CD14-positive monocyte (primary cell): ENCODE measurements at regions not wholly inside any gene's neighbourhood (a gene's known extent, or its start where the extent isn't known, plus 50 kb on each side); places are given as distances from the start of the nearest gene placed in this dataset.

Experiments used
- DNase-seq, 3 donors: peaks; one replicate each; pipeline ENCODE4 v3.0.0-alpha.2; 2011 to 2022
- H2AFZ ChIP-seq: 2 replicates; pipeline ENCODE4 v1.6.0; 2012; ENCODE audit warnings: mild to moderate bottlenecking, low read depth, low read length, inconsistent platforms; ENCODE audit not compliant: insufficient read depth, poor library complexity, severe bottlenecking
- H3K27ac ChIP-seq, 2 donors: 1 replicate in 1 of 2; 2 replicates in 1 of 2; pipeline ENCODE4 v1.5.1; 2012 to 2013; ENCODE audit warnings: low read length in 2 of 2, control low read depth in 1 of 2, inconsistent platforms in 1 of 2, low read depth in 1 of 2, mild to moderate bottlenecking in 1 of 2
- H3K27me3 ChIP-seq, 2 donors: one replicate each; pipeline versions ENCODE4 v1.6.0 to v1.6.1; 2011 to 2013; ENCODE audit warnings: low read length in 2 of 2; ENCODE audit not compliant: control insufficient read depth in 2 of 2, insufficient read depth in 2 of 2
- H3K36me3 ChIP-seq, 2 donors: replicated peaks in 1 of 2; 1 replicate in 1 of 2; 2 replicates in 1 of 2; pipeline versions ENCODE4 v1.5.1 to v1.6.1; 2012 to 2013; ENCODE audit warnings: low read length in 2 of 2, control low read depth in 1 of 2, inconsistent platforms in 1 of 2, mild to moderate bottlenecking in 1 of 2; ENCODE audit not compliant: insufficient read depth in 2 of 2, control insufficient read depth in 1 of 2
- H3K4me1 ChIP-seq, 2 donors: 1 replicate in 1 of 2; 2 replicates in 1 of 2; pipeline versions ENCODE4 v1.5.1 to v1.6.1; 2012 to 2013; ENCODE audit warnings: low read length in 2 of 2, control low read depth in 1 of 2, inconsistent platforms in 1 of 2, mild to moderate bottlenecking in 1 of 2, moderate library complexity in 1 of 2; ENCODE audit not compliant: insufficient read depth in 2 of 2, control insufficient read depth in 1 of 2
- H3K4me2 ChIP-seq: replicated peaks from 2 replicates; pipeline ENCODE3; 2012; ENCODE audit warnings: low read length, moderate library complexity, mild to moderate bottlenecking; ENCODE audit not compliant: poor library complexity, severe bottlenecking; ENCODE audit errors: extremely low read depth
- H3K4me3 ChIP-seq, 3 experiments: fragments of 200-600 bp in 1 of 3; sonication (generic) in 1 of 3; replicated peaks in 1 of 3; 1 replicate in 2 of 3; 2 replicates in 1 of 3; pipeline ENCODE4 v1.5.1; 2011 to 2013; ENCODE audit warnings: low read length in 3 of 3, mild to moderate bottlenecking in 3 of 3, control low read depth in 2 of 3, low read depth in 2 of 3, inconsistent platforms in 1 of 3, moderate library complexity in 1 of 3
- H3K79me2 ChIP-seq: 2 replicates; pipeline ENCODE4 v1.6.0; 2012; ENCODE audit warnings: mild to moderate bottlenecking, control low read depth, inconsistent platforms, low read length, moderate library complexity; ENCODE audit not compliant: insufficient read depth
- H3K9ac ChIP-seq: 2 replicates; pipeline ENCODE4 v1.6.0; 2017; ENCODE audit warnings: low read length, mild to moderate bottlenecking; ENCODE audit not compliant: insufficient read depth, poor library complexity, severe bottlenecking
- H3K9me3 ChIP-seq, 2 donors: replicated peaks in 1 of 2; 1 replicate in 1 of 2; 2 replicates in 1 of 2; pipeline versions ENCODE4 v1.5.1 to v1.6.1; 2012 to 2013; ENCODE audit warnings: low read length in 2 of 2, control low read depth in 1 of 2; ENCODE audit not compliant: control insufficient read depth in 1 of 2, insufficient read depth in 1 of 2
- H4K20me1 ChIP-seq: 2 replicates; pipeline ENCODE4 v1.6.0; 2012; ENCODE audit warnings: mild to moderate bottlenecking, low read length, control low read depth, moderate library complexity; ENCODE audit not compliant: insufficient read depth
- H3K27ac Mint-ChIP-seq, 7 donors: one replicate each; pipeline ENCODE4 v1.8.0; 2020; ENCODE audit warnings: mild to moderate bottlenecking in 7 of 7, mixed read lengths in 7 of 7, moderate library complexity in 6 of 7, inconsistent platforms in 2 of 7
- H3K27me3 Mint-ChIP-seq, 3 donors: one replicate each; pipeline ENCODE4 v1.8.0; 2021 to 2022; ENCODE audit warnings: low read depth in 3 of 3, mild to moderate bottlenecking in 3 of 3, mixed read lengths in 3 of 3, moderate library complexity in 3 of 3, inconsistent platforms in 1 of 3
- H3K36me3 Mint-ChIP-seq, 2 donors: one replicate each; pipeline ENCODE4 v1.8.0; 2020; ENCODE audit warnings: mixed read lengths in 2 of 2, inconsistent platforms in 1 of 2, mild to moderate bottlenecking in 1 of 2
- H3K4me1 Mint-ChIP-seq: one replicate; pipeline ENCODE4 v1.8.0; 2020; ENCODE audit warnings: mild to moderate bottlenecking, mixed read lengths
- H3K4me3 Mint-ChIP-seq, 2 donors: one replicate each; pipeline ENCODE4 v1.8.0; 2020; ENCODE audit warnings: mild to moderate bottlenecking in 2 of 2, mixed read lengths in 2 of 2, moderate library complexity in 1 of 2
- H3K9me3 Mint-ChIP-seq, 7 donors: one replicate each; pipeline ENCODE4 v1.8.0; 2020 to 2022; ENCODE audit warnings: mixed read lengths in 7 of 7, mild to moderate bottlenecking in 6 of 7, moderate library complexity in 6 of 7, inconsistent platforms in 2 of 7
- CTCF ChIP-seq: fragments of 200-600 bp; IDR thresholded peaks from one replicate; pipeline ENCODE4 v1.8.0; 2022; ENCODE audit warnings: antibody characterized with exemption, mild to moderate bottlenecking
- WGBS: methylation state at CpG from one replicate; pipeline ENCODE4 v1.1.5; 2013; ENCODE audit warnings: missing lambda C conversion rate; ENCODE audit not compliant: insufficient coverage; 5-methylcytosine and 5-hydroxymethylcytosine counted together
- intact Hi-C, 2 donors: fragments of 100-400 bp; cut with micrococcal nuclease; formaldehyde crosslinking; loops; one replicate each; pipeline versions ENCODE4 v1.15.0 to v1.15.1; 2023

- TF ChIP-seq CTCF = no peak
- Histone ChIP-seq H3K36me3 (no peaks in the 10 kb centered on the region), H3K27ac (no peak overlapping the region), H3K4me1 (no peaks in the 10 kb centered on the region), H4K20me1 (no peaks in the 10 kb centered on the region), H3K4me2 (no peak overlapping the region), H3K79me2 (no peaks in the 10 kb centered on the region), H3K27me3 (no peaks in the 10 kb centered on the region), H2AFZ (no peak overlapping the region), H3K9me3 (peaks cover 19 to 34% of the 10 kb centered on the region in 2 donors), H3K9ac (no peak overlapping the region), H3K4me3 (no peak overlapping the region)
- H3K9me3 Mint-ChIP-seq = peaks cover 4 to 20% (median 6%) of the 10 kb centered on the region in 7 donors
- H3K4me1 Mint-ChIP-seq = no peaks in the 10 kb centered on the region
- H3K4me3 Mint-ChIP-seq = no peak overlapping the region
- intact Hi-C loops = no loop called here
- no peak for DNase-seq
- H3K36me3 Mint-ChIP-seq = no peaks in the 10 kb centered on the region
- H3K27me3 Mint-ChIP-seq = no peaks in the 10 kb centered on the region
- no peak overlapping the region for H3K27ac Mint-ChIP-seq
Measured at GRCh38 chr13:69418319-69418718, 689.3 kb upstream of the ATXN8OS start.

- no peak overlapping the region for H3K9ac ChIP-seq
- H3K27me3 ChIP-seq = no peaks in the 10 kb centered on the region
- H3K4me3 Mint-ChIP-seq = no peak overlapping the region
- H3K36me3 Mint-ChIP-seq = no peaks in the 10 kb centered on the region
- H3K4me3 ChIP-seq = no peak overlapping the region
- TF ChIP-seq CTCF = no peak
- H3K9me3 Mint-ChIP-seq = peaks cover 1 to 12% (median 9%) of the 10 kb centered on the region in 7 donors
- no peaks in the 10 kb centered on the region for H3K4me1 ChIP-seq
- no peak for DNase-seq
- intact Hi-C loops = no loop called here
- H3K27ac ChIP-seq = no peak overlapping the region
- no peaks in the 10 kb centered on the region for H3K27me3 Mint-ChIP-seq
- H3K36me3 ChIP-seq = no peaks in the 10 kb centered on the region
- peaks cover 11 to 14% of the 10 kb centered on the region in 2 donors for H3K9me3 ChIP-seq
- no peak overlapping the region for H3K4me2 ChIP-seq
- no peaks in the 10 kb centered on the region for H3K4me1 Mint-ChIP-seq
- no CpG with 5 or more reads among the region's 1 CpG for WGBS
- H4K20me1 ChIP-seq = no peaks in the 10 kb centered on the region
- H3K79me2 ChIP-seq = no peaks in the 10 kb centered on the region
- no peak overlapping the region for H3K27ac Mint-ChIP-seq
- H2AFZ ChIP-seq = no peak overlapping the region
Measured at GRCh38 chr13:69410761-69411160, 696.9 kb upstream of the ATXN8OS start.
